Endothelial cell of umbilical vein (primary cell): ENCODE measurements at regions not wholly inside any gene's neighbourhood (a gene's known extent, or its start where the extent isn't known, plus 50 kb on each side); places are given as distances from the start of the nearest gene placed in this dataset.

Experiments
- BruUV-seq: library from RNA; stranded (reverse); fragments of 400-500 nt; replicated peaks from 2 replicates; lab custom pipeline; 2021; lab: Mats Ljungman, UMichigan
- CTCF ChIA-PET: fragments of 300-600, 350-600 bp; sonication (Branson Sonifier 250); formaldehyde crosslinking; loops from one replicate; lab custom pipeline; 2021; ENCODE audit warnings: antibody characterized with exemption, inconsistent platforms; lab: Charles Lee
- POLR2A ChIA-PET: fragments of 300-600, 350-600 bp; sonication (Branson Sonifier 250); formaldehyde crosslinking; loops from one replicate; lab custom pipeline; 2021; ENCODE audit warnings: antibody characterized with exemption, inconsistent platforms; lab: Charles Lee
- DNase-seq: peaks from one replicate; pipeline ENCODE4 v3.0.0-alpha.2; 2011; ENCODE audit warnings: low read depth, low spot score
- FAIRE-seq: peaks from 2 replicates; lab custom pipeline; 2011; peaks lifted over from hg19 to GRCh38; lab: Jason Lieb, UNC
- H2AFZ ChIP-seq: 2 replicates; pipeline ENCODE4 v1.6.0; 2012; ENCODE audit warnings: low read depth, low read length, control low read depth, inconsistent platforms
- H3K27ac ChIP-seq: 2 replicates; pipeline ENCODE4 v1.5.1; 2011; ENCODE audit warnings: low read depth, mild to moderate bottlenecking, control low read depth, low read length, moderate library complexity; ENCODE audit not compliant: insufficient read depth
- H3K27me3 ChIP-seq, 2 experiments: 2 replicates each; pipeline versions ENCODE4 v1.6.0 to v1.6.1; 2011; ENCODE audit warnings: low read length in 2 of 2, mixed read lengths in 1 of 2; ENCODE audit not compliant: control insufficient read depth in 2 of 2, insufficient read depth in 2 of 2
- H3K36me3 ChIP-seq, 2 experiments: 2 replicates in 1 of 2; 3 replicates in 1 of 2; pipeline ENCODE4 v1.5.1; 2011; ENCODE audit warnings: low read length in 2 of 2, mild to moderate bottlenecking in 1 of 2, moderate library complexity in 1 of 2; ENCODE audit not compliant: control insufficient read depth in 2 of 2, insufficient read depth in 2 of 2; ENCODE audit errors: extremely low read depth in 1 of 2
- H3K4me1 ChIP-seq: 3 replicates; pipeline ENCODE4 v1.5.1; 2011; ENCODE audit warnings: mild to moderate bottlenecking, low read length; ENCODE audit not compliant: control insufficient read depth, insufficient read depth; ENCODE audit errors: extremely low read depth
- H3K4me2 ChIP-seq: 2 replicates; pipeline ENCODE4 v1.6.1; 2011; ENCODE audit warnings: low read length, control low read depth, mixed read lengths; ENCODE audit not compliant: insufficient read depth
- H3K4me3 ChIP-seq, 3 experiments: fragments of 200-600 bp in 1 of 3; sonication (generic), shearing (Covaris generic) in 1 of 3; replicated peaks in 1 of 3; 2 replicates each; pipeline ENCODE4 v1.5.1; 2011 to 2016; ENCODE audit warnings: control low read depth in 3 of 3, low read length in 3 of 3, mild to moderate bottlenecking in 2 of 3, inconsistent platforms in 1 of 3, low read depth in 1 of 3, moderate library complexity in 1 of 3; ENCODE audit not compliant: insufficient read depth in 1 of 3
- H3K79me2 ChIP-seq: 2 replicates; pipeline ENCODE4 v1.6.0; 2012; ENCODE audit warnings: low read length, inconsistent platforms; ENCODE audit not compliant: control insufficient read depth, insufficient read depth
- H3K9ac ChIP-seq: replicated peaks from 2 replicates; pipeline ENCODE3; 2011; ENCODE audit warnings: low read length, control low read depth; ENCODE audit not compliant: insufficient read depth; ENCODE audit errors: extremely low read depth
- H3K9me1 ChIP-seq: replicated peaks from 3 replicates; pipeline ENCODE4 v1.6.0; 2011; ENCODE audit warnings: mild to moderate bottlenecking, low read length; ENCODE audit not compliant: control insufficient read depth, insufficient read depth; ENCODE audit errors: extremely low read depth
- H3K9me3 ChIP-seq: replicated peaks from 2 replicates; pipeline ENCODE4 v1.5.1; 2012; ENCODE audit warnings: low read length, inconsistent platforms; ENCODE audit not compliant: control insufficient read depth, insufficient read depth
- H4K20me1 ChIP-seq: replicated peaks from 2 replicates; pipeline ENCODE3; 2011; ENCODE audit warnings: mild to moderate bottlenecking, low read length; ENCODE audit not compliant: control insufficient read depth, insufficient read depth; ENCODE audit errors: extremely low read depth
- CTCF ChIP-seq, 2 donors: IDR thresholded peaks; 1 replicate in 1 of 2; 2 replicates in 1 of 2; pipeline ENCODE4 v1.5.1; 2011; ENCODE audit warnings: low read length in 2 of 2, mild to moderate bottlenecking in 2 of 2, moderate library complexity in 2 of 2, control low read depth in 1 of 2, inconsistent platforms in 1 of 2, low read depth in 1 of 2; ENCODE audit not compliant: insufficient read depth in 1 of 2; ENCODE audit errors: extremely low read depth in 1 of 2
- EZH2 ChIP-seq: IDR thresholded peaks from 2 replicates; pipeline ENCODE4 v1.6.1; 2012; ENCODE audit warnings: borderline replicate concordance, low read depth, mild to moderate bottlenecking, moderate library complexity, low read length, inconsistent platforms; ENCODE audit not compliant: severe bottlenecking
- FOS ChIP-seq: IDR thresholded peaks from 2 replicates; pipeline ENCODE4 v1.6.1; 2011; ENCODE audit warnings: mild to moderate bottlenecking, low read length, moderate library complexity, borderline replicate concordance; ENCODE audit not compliant: insufficient read depth
- GATA2 ChIP-seq: IDR thresholded peaks from 2 replicates; pipeline ENCODE4 v1.7.0; 2011; ENCODE audit warnings: low read depth, mild to moderate bottlenecking, moderate library complexity, mixed read lengths, low read length; ENCODE audit not compliant: insufficient read length, insufficient read depth
- JUN ChIP-seq: IDR thresholded peaks from 2 replicates; pipeline ENCODE4 v1.6.1; 2011; ENCODE audit warnings: borderline replicate concordance, low read depth; ENCODE audit not compliant: insufficient read length, insufficient read depth
- MAX ChIP-seq: IDR thresholded peaks from 2 replicates; pipeline ENCODE4 v1.6.1; 2011; ENCODE audit not compliant: insufficient read depth, insufficient read length
- MYC ChIP-seq: IDR thresholded peaks from one replicate; pipeline ENCODE4 v1.6.1; 2011; ENCODE audit warnings: mild to moderate bottlenecking, low read depth, low read length
- POLR2A ChIP-seq: IDR thresholded peaks from 2 replicates; pipeline ENCODE4 v1.6.1; 2012; ENCODE audit warnings: low read depth, mild to moderate bottlenecking, control low read depth, low read length
- POLR2AphosphoS5 ChIP-seq: IDR thresholded peaks from 2 replicates; pipeline ENCODE4 v1.6.1; 2012; ENCODE audit warnings: low read depth, mild to moderate bottlenecking, control low read depth, low read length, moderate library complexity; ENCODE audit not compliant: insufficient read depth
- dilution Hi-C: fragments of 300-500 bp; cut with MboI; formaldehyde crosslinking; loops from one replicate; pipeline ENCODE4 v1.15.0; 2019; ENCODE audit warnings: low sequenced_read_pairs; ENCODE audit not compliant: extremely low pct_ligation_motif_present
- intact Hi-C: fragments of 100-400 bp; cut with micrococcal nuclease; formaldehyde crosslinking; loops from one replicate; pipeline ENCODE4 v1.10.0; 2022

GRCh38 chr18:11323359-11323819 lies 174.0 kb upstream of the PIEZO2 start:
- CTCF ChIA-PET, result no interaction called here
- FAIRE-seq, result no peak
- H3K9ac ChIP-seq, result no peak overlapping the region

More at GRCh38 chr18:11323359-11323819, 174.0 kb upstream of the PIEZO2 start:
- Histone ChIP-seq H3K27me3 (no peaks in the 10 kb centered on the region), H3K4me2 (no peak overlapping the region), H3K4me1 (no peaks in the 10 kb centered on the region), H3K4me3 (no peak overlapping the region), H2AFZ (no peak overlapping the region), H3K36me3 (no peaks in the 10 kb centered on the region), H3K79me2 (no peaks in the 10 kb centered on the region), H3K27ac (no peak overlapping the region), H4K20me1 (no peaks in the 10 kb centered on the region), H3K9me3 (no peaks in the 10 kb centered on the region), H3K9me1 (no peaks in the 10 kb centered on the region)
- no TSS peak for BruUV-seq
- DNase-seq, result no peak
- intact Hi-C loops, result no loop called here
- dilution Hi-C loops, result no loop called here
- POLR2A ChIA-PET, result no interaction called here
- TF ChIP-seq MYC (no peak), CTCF (IDR thresholded peaks at IDR 0.05; ENCODE audit: extremely low read depth in 1 of 2, insufficient read depth in 1 of 2, low read depth in 1 of 2, low read length in 2 of 2) (no peak), POLR2A (no peak), FOS (no peak), MAX (no peak), JUN (no peak), GATA2 (no peak), POLR2AphosphoS5 (no peak), EZH2 (no peak)
